H9 (cell line): ENCODE measurements at regions not wholly inside any gene's neighbourhood (a gene's known extent, or its start where the extent isn't known, plus 50 kb on each side); places are given as distances from the start of the nearest gene placed in this dataset.

Source experiments
- DNase-seq: peaks from one replicate; pipeline ENCODE4 v3.0.0-alpha.2; 2017
- H2AFZ ChIP-seq: one replicate; pipeline ENCODE4 v1.6.1; 2013; ENCODE audit warnings: mild to moderate bottlenecking, low read length, control low read depth, moderate library complexity
- H2AK5ac ChIP-seq: 2 replicates; pipeline ENCODE4 v1.6.1; 2013; ENCODE audit warnings: low read length, control low read depth, mixed read lengths; ENCODE audit not compliant: insufficient read length
- H2BK120ac ChIP-seq: one replicate; pipeline ENCODE4 v1.6.1; 2013; ENCODE audit warnings: low read depth, mild to moderate bottlenecking, low read length, control low read depth, inconsistent platforms; ENCODE audit not compliant: poor library complexity, severe bottlenecking
- H2BK12ac ChIP-seq: 2 replicates; pipeline ENCODE4 v1.6.1; 2013; ENCODE audit warnings: low read length, control low read depth, mixed read lengths, low read depth; ENCODE audit not compliant: insufficient read length
- H2BK15ac ChIP-seq: 2 replicates; pipeline ENCODE4 v1.6.1; 2013; ENCODE audit warnings: low read depth, low read length, control low read depth
- H2BK20ac ChIP-seq: one replicate; pipeline ENCODE4 v1.6.1; 2013; ENCODE audit warnings: low read depth, mild to moderate bottlenecking, low read length, control low read depth, inconsistent platforms; ENCODE audit not compliant: poor library complexity, severe bottlenecking
- H2BK5ac ChIP-seq: 2 replicates; pipeline ENCODE4 v1.6.1; 2013; ENCODE audit warnings: low read length, control low read depth, mixed read lengths; ENCODE audit not compliant: insufficient read length
- H3K14ac ChIP-seq: 2 replicates; pipeline ENCODE4 v1.6.1; 2013; ENCODE audit warnings: low read length, control low read depth; ENCODE audit not compliant: insufficient read depth
- H3K18ac ChIP-seq: 2 replicates; pipeline ENCODE4 v1.6.1; 2013; ENCODE audit warnings: low read depth, mild to moderate bottlenecking, mixed read lengths, low read length, control low read depth; ENCODE audit not compliant: insufficient read length
- H3K23ac ChIP-seq: 2 replicates; pipeline ENCODE4 v1.6.1; 2013; ENCODE audit warnings: low read length, control low read depth, mixed read lengths, low read depth; ENCODE audit not compliant: insufficient read length
- H3K23me2 ChIP-seq: 2 replicates; pipeline ENCODE4 v1.6.1; 2013; ENCODE audit warnings: low read depth, mild to moderate bottlenecking, mixed read lengths, low read length, control low read depth; ENCODE audit not compliant: insufficient read length, poor library complexity, severe bottlenecking
- H3K27ac ChIP-seq: 2 replicates; pipeline ENCODE4 v1.5.1; 2013; ENCODE audit warnings: low read length, control low read depth, mixed read lengths, low read depth; ENCODE audit not compliant: insufficient read length
- H3K27me3 ChIP-seq: 2 replicates; pipeline ENCODE4 v1.6.1; 2013; ENCODE audit warnings: low read length, control low read depth, inconsistent platforms; ENCODE audit not compliant: insufficient read depth
- H3K4ac ChIP-seq: 2 replicates; pipeline ENCODE4 v1.6.1; 2013; ENCODE audit warnings: low read depth, mild to moderate bottlenecking, control low read depth, inconsistent platforms, low read length, moderate library complexity
- H3K4me1 ChIP-seq: 2 replicates; pipeline ENCODE4 v1.6.1; 2013; ENCODE audit warnings: low read length, control low read depth, inconsistent platforms; ENCODE audit not compliant: insufficient read depth
- H3K4me2 ChIP-seq: 2 replicates; pipeline ENCODE4 v1.6.1; 2013; ENCODE audit warnings: low read length, control low read depth, mixed read lengths; ENCODE audit not compliant: insufficient read length, insufficient read depth
- H3K56ac ChIP-seq: 2 replicates; pipeline ENCODE4 v1.6.1; 2013; ENCODE audit warnings: low read depth, mild to moderate bottlenecking, mixed read lengths, low read length, control low read depth; ENCODE audit not compliant: insufficient read length
- H3K79me1 ChIP-seq: 2 replicates; pipeline ENCODE4 v1.6.1; 2013; ENCODE audit warnings: low read depth, mild to moderate bottlenecking, moderate library complexity, low read length, control low read depth, inconsistent platforms; ENCODE audit not compliant: insufficient read depth, poor library complexity, severe bottlenecking
- H3K79me2 ChIP-seq: 2 replicates; pipeline ENCODE4 v1.6.1; 2013; ENCODE audit warnings: low read length, control low read depth, inconsistent platforms; ENCODE audit not compliant: insufficient read depth
- H3K9ac ChIP-seq: 2 replicates; pipeline ENCODE4 v1.6.1; 2013; ENCODE audit warnings: low read length, control low read depth, mixed read lengths; ENCODE audit not compliant: insufficient read length; ENCODE audit errors: extremely low read depth
- H3K9me3 ChIP-seq: one replicate; pipeline ENCODE4 v1.6.1; 2013; ENCODE audit warnings: low read depth, low read length, inconsistent platforms; ENCODE audit not compliant: control insufficient read depth
- H3T11ph ChIP-seq: one replicate; pipeline ENCODE4 v1.6.1; 2013; ENCODE audit warnings: mild to moderate bottlenecking, low read length, control low read depth, inconsistent platforms
- H4K20me1 ChIP-seq: one replicate; pipeline ENCODE4 v1.6.1; 2013; ENCODE audit not compliant: control insufficient read depth, insufficient read length, insufficient read depth
- H4K5ac ChIP-seq: 2 replicates; pipeline ENCODE4 v1.6.1; 2013; ENCODE audit warnings: low read depth, mild to moderate bottlenecking, mixed read lengths, low read length, control low read depth; ENCODE audit not compliant: insufficient read length
- H4K8ac ChIP-seq: replicated peaks from 2 replicates; pipeline ENCODE4 v1.6.1; 2013; ENCODE audit warnings: low read length, control low read depth, mixed read lengths, low read depth; ENCODE audit not compliant: insufficient read length
- H4K91ac ChIP-seq: 2 replicates; pipeline ENCODE4 v1.6.1; 2013; ENCODE audit warnings: low read depth, mild to moderate bottlenecking, moderate library complexity, mixed read lengths, low read length, control low read depth; ENCODE audit not compliant: insufficient read length
- H3K27ac Mint-ChIP-seq, 3 experiments: 2 replicates in 2 of 3; 3 replicates in 1 of 3; pipeline ENCODE4 v1.8.0; 2020 to 2021; ENCODE audit warnings: mixed read lengths in 3 of 3, mild to moderate bottlenecking in 1 of 3, moderate library complexity in 1 of 3
- H3K27me3 Mint-ChIP-seq: 2 replicates; pipeline ENCODE4 v1.8.0; 2021; ENCODE audit warnings: low read depth, mild to moderate bottlenecking, moderate library complexity, mixed read lengths
- H3K36me3 Mint-ChIP-seq, 3 experiments: 2 replicates in 2 of 3; 3 replicates in 1 of 3; pipeline ENCODE4 v1.8.0; 2020 to 2021; ENCODE audit warnings: low read depth in 3 of 3, mixed read lengths in 3 of 3; ENCODE audit not compliant: insufficient read depth in 1 of 3
- H3K4me1 Mint-ChIP-seq, 2 experiments: 2 replicates each; pipeline ENCODE4 v1.8.0; 2020; ENCODE audit warnings: mixed read lengths in 2 of 2
- H3K4me3 Mint-ChIP-seq, 2 experiments: 2 replicates in 1 of 2; 3 replicates in 1 of 2; pipeline ENCODE4 v1.8.0; 2020 to 2021; ENCODE audit warnings: mild to moderate bottlenecking in 2 of 2, mixed read lengths in 2 of 2, moderate library complexity in 1 of 2
- H3K9me3 Mint-ChIP-seq, 2 experiments: 2 replicates in 1 of 2; 3 replicates in 1 of 2; pipeline ENCODE4 v1.8.0; 2020; ENCODE audit warnings: mild to moderate bottlenecking in 2 of 2, mixed read lengths in 2 of 2, moderate library complexity in 1 of 2
- WGBS: extraction: QIAGEN DNeasy Blood & Tissue Kit; methylation state at CpG from one replicate; pipeline ENCODE4 v1.1.7; 2013; ENCODE audit warnings: missing lambda C conversion rate, low lambda C conversion rate, mixed read lengths; ENCODE audit not compliant: insufficient read length; ENCODE audit errors: extremely low coverage; 5-methylcytosine and 5-hydroxymethylcytosine counted together
- TF ChIP-seq, protein P1 (sequence below): fragments of 200-600 bp; sonication (generic); conservative IDR thresholded peaks from 3 replicates; pipeline ENCODE4 v1.8.0; 2021; ENCODE audit warnings: antibody characterized with exemption, mild to moderate bottlenecking

DNA sequence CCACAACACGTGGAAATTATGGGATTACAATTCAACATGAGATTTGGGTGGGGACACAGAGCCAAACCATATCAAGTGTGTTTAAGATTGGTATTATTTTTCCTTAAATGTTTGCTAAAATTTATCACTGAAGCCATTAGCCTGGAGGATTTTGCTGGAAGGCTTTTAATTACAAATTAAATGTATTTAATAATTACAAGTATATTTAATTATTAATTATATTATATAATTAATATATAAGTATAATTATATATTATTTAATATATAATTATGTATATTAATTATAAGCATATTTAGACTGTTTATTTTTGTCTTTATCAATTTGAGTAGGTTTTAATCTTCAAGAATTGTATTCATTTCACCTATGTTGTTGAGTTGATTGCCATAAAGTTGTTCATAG, 427.4 kb upstream of the FLRT2 start:
- no peak overlapping the region for H4K8ac ChIP-seq
- no CpG with 5 or more reads among the region's 1 CpG for WGBS
- H3K9me3 Mint-ChIP-seq = no peaks in the 10 kb centered on the region; a peak in 2 of 5 replicates

More for the DNA sequence above, 427.4 kb upstream of the FLRT2 start:
- H3K79me2 ChIP-seq = no peaks in the 10 kb centered on the region
- H3T11ph ChIP-seq = no peak overlapping the region
- no peak overlapping the region for H2BK12ac ChIP-seq
- no peak overlapping the region for H2BK120ac ChIP-seq
- H3K4ac ChIP-seq = no peak overlapping the region
- H3K4me3 Mint-ChIP-seq = no peak overlapping the region
- no peak overlapping the region for H2BK5ac ChIP-seq
- no peak overlapping the region for H3K14ac ChIP-seq
- no peaks in the 10 kb centered on the region for H3K79me1 ChIP-seq
- no peak overlapping the region for H4K91ac ChIP-seq
- H3K23ac ChIP-seq = no peak overlapping the region
- no peaks in the 10 kb centered on the region for H3K23me2 ChIP-seq
- H3K18ac ChIP-seq = no peak overlapping the region
- no peak for DNase-seq
- H3K27me3 ChIP-seq = no peaks in the 10 kb centered on the region
- TF ChIP-seq, protein P1, sequence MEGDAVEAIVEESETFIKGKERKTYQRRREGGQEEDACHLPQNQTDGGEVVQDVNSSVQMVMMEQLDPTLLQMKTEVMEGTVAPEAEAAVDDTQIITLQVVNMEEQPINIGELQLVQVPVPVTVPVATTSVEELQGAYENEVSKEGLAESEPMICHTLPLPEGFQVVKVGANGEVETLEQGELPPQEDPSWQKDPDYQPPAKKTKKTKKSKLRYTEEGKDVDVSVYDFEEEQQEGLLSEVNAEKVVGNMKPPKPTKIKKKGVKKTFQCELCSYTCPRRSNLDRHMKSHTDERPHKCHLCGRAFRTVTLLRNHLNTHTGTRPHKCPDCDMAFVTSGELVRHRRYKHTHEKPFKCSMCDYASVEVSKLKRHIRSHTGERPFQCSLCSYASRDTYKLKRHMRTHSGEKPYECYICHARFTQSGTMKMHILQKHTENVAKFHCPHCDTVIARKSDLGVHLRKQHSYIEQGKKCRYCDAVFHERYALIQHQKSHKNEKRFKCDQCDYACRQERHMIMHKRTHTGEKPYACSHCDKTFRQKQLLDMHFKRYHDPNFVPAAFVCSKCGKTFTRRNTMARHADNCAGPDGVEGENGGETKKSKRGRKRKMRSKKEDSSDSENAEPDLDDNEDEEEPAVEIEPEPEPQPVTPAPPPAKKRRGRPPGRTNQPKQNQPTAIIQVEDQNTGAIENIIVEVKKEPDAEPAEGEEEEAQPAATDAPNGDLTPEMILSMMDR = no peak
- H3K56ac ChIP-seq = no peak overlapping the region
- H3K36me3 Mint-ChIP-seq = no peaks in the 10 kb centered on the region
- no peak overlapping the region for H3K27ac Mint-ChIP-seq
- H3K9me3 ChIP-seq = no peaks in the 10 kb centered on the region
- no peak overlapping the region for H2AK5ac ChIP-seq
- H3K27ac ChIP-seq = no peak overlapping the region
- H3K4me2 ChIP-seq = no peak overlapping the region
- no peaks in the 10 kb centered on the region for H4K20me1 ChIP-seq
- no peak overlapping the region for H2BK20ac ChIP-seq
- H4K5ac ChIP-seq = no peak overlapping the region
- no peak overlapping the region for H3K9ac ChIP-seq
- H2AFZ ChIP-seq = no peak overlapping the region
- no peaks in the 10 kb centered on the region for H3K27me3 Mint-ChIP-seq
- H3K4me1 ChIP-seq = no peaks in the 10 kb centered on the region
- no peaks in the 10 kb centered on the region for H3K4me1 Mint-ChIP-seq
- H2BK15ac ChIP-seq = no peak overlapping the region
